Adrenal gland (tissue), 5 donors: ENCODE measurements at regions not wholly inside any gene's neighbourhood (a gene's known extent, or its start where the extent isn't known, plus 50 kb on each side); places are given as distances from the start of the nearest gene placed in this dataset.

Experiments
- POLR2A ChIP-seq, 2 donors: fragments of 450-650 bp; IDR thresholded peaks; one replicate each; pipeline ENCODE4 v1.6.1; 2017; ENCODE audit warnings: antibody characterized with exemption in 2 of 2, mild to moderate bottlenecking in 2 of 2, moderate library complexity in 1 of 2
- TF ChIP-seq, protein P1 (sequence below), 6 experiments: fragments of 450-650 bp in 4 of 6; fragments of 200-600 bp in 2 of 6; sonication (generic) in 1 of 6; IDR thresholded peaks; 1 replicate in 5 of 6; 2 replicates in 1 of 6; pipeline versions ENCODE4 v1.5.1 to v1.8.0; 2016 to 2021; ENCODE audit warnings: antibody characterized with exemption in 6 of 6, mild to moderate bottlenecking in 2 of 6, moderate library complexity in 1 of 6
- donor health status: DM: no; HTN: no; CAD: no.

DNA sequence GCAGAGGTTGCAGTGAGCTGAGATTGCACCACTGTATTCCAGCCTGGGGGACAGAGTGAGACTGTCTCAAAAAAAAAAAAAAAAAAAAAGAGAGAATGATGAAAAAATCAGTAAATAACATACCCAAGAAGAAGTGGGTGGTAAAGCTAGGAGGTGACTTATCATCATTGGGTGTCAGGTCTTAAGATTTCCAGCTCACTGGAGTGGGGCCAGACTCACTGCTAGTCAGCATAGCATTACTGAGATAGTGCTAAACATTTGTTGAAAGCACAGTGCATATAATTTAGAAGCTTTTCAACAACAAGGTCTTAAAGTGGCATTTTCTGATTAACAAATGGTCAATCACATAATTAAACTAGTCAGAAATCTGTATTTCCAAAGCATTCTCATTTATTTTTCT, 221.8 kb upstream of the GYPA start:
- TF ChIP-seq, protein P1, sequence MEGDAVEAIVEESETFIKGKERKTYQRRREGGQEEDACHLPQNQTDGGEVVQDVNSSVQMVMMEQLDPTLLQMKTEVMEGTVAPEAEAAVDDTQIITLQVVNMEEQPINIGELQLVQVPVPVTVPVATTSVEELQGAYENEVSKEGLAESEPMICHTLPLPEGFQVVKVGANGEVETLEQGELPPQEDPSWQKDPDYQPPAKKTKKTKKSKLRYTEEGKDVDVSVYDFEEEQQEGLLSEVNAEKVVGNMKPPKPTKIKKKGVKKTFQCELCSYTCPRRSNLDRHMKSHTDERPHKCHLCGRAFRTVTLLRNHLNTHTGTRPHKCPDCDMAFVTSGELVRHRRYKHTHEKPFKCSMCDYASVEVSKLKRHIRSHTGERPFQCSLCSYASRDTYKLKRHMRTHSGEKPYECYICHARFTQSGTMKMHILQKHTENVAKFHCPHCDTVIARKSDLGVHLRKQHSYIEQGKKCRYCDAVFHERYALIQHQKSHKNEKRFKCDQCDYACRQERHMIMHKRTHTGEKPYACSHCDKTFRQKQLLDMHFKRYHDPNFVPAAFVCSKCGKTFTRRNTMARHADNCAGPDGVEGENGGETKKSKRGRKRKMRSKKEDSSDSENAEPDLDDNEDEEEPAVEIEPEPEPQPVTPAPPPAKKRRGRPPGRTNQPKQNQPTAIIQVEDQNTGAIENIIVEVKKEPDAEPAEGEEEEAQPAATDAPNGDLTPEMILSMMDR (IDR thresholded peaks at IDR 0.05) = no peak
- no peak for TF ChIP-seq POLR2A (IDR thresholded peaks at IDR 0.05)
